Left cardiac atrium (tissue), 4 donors: ENCODE measurements at regions not wholly inside any gene's neighbourhood (a gene's known extent, or its start where the extent isn't known, plus 50 kb on each side); places are given as distances from the start of the nearest gene placed in this dataset.

Experiments used
- ATAC-seq, 2 donors: fragments of 200-7000 bp; cut with Tn5 transposase; one replicate each; pipeline ENCODE4 v1.9.1; 2020; ENCODE audit warnings: mild to moderate bottlenecking in 2 of 2, moderate library complexity in 2 of 2
- DNase-seq: peaks from one replicate; pipeline ENCODE4 v3.0.0-alpha.2; 2020
- intact Hi-C, 2 donors: fragments of 100-400 bp; cut with DNase I; formaldehyde crosslinking; loops; one replicate each; pipeline versions ENCODE4 v1.14.1 to v1.15.1; 2022 to 2023
- donor health status: DM: no; HTN: yes; CAD: no.
- donor health status: DM: no; HTN: yes; CAD: no; lungs with severe emphysema.
- donor health status: DM: yes; HTN: yes; CAD: no.
- donor health status: Dilated cardiomyopathy.

- ATAC-seq (no peak), DNase-seq (no peak)
- intact Hi-C loops = no loop called here
Observed at GRCh38 chr2:200725596-200725995, 86.1 kb upstream of the BZW1 start.

GRCh38 chr2:200728630-200729029, 83.1 kb upstream of the BZW1 start:
- DNase-seq (no peak), ATAC-seq (peak; percentile 82 to 91)
- intact Hi-C loops = no loop called here

- intact Hi-C loops = no loop called here
- no peak for DNase-seq
- no peak for ATAC-seq
Observed at GRCh38 chr2:200730302-200730701, 81.4 kb upstream of the BZW1 start.

GRCh38 chr2:200730960-200731359, 80.8 kb upstream of the BZW1 start:
- intact Hi-C loops = no loop called here
- ATAC-seq = no peak
- DNase-seq = no peak

GRCh38 chr2:200732866-200733265, 78.8 kb upstream of the BZW1 start:
- no peak for DNase-seq
- no peak for ATAC-seq
- intact Hi-C loops = no loop called here

- ATAC-seq = no peak
- intact Hi-C loops = no loop called here
- no peak for DNase-seq
Observed at GRCh38 chr2:200733713-200734198, 78.0 kb upstream of the BZW1 start.

- DNase-seq = no peak
- ATAC-seq = no peak
- intact Hi-C loops = no loop called here
Observed at GRCh38 chr2:200735061-200735460, 76.6 kb upstream of the BZW1 start.

- intact Hi-C loops = no loop called here
- DNase-seq (no peak), ATAC-seq (peak in 1 of 2 donors; percentile 68)
Observed at GRCh38 chr2:200736646-200737274, 75.0 kb upstream of the BZW1 start.

GRCh38 chr2:200737585-200737984, 74.1 kb upstream of the BZW1 start:
- ATAC-seq (no peak), DNase-seq (no peak)
- intact Hi-C loops = no loop called here

GRCh38 chr2:200738590-200738989, 73.1 kb upstream of the BZW1 start:
- intact Hi-C loops = no loop called here
- DNase-seq = no peak
- no peak for ATAC-seq

- DNase-seq = no peak
- ATAC-seq = no peak
- intact Hi-C loops = no loop called here
Observed at GRCh38 chr2:200740907-200741306, 70.8 kb upstream of the BZW1 start.

- intact Hi-C loops = no loop called here
- ATAC-seq = peak in 1 of 2 donors; percentile 42
- peak; percentile 33 for DNase-seq
Observed at GRCh38 chr2:200741468-200742202, 70.1 kb upstream of the BZW1 start.

GRCh38 chr2:200742426-200742825, 69.3 kb upstream of the BZW1 start:
- DNase-seq = peak; percentile 82
- intact Hi-C loops = no loop called here
- ATAC-seq = peak; percentile 87 to 94

- ATAC-seq = no peak
- no peak for DNase-seq
- intact Hi-C loops = no loop called here
Observed at GRCh38 chr2:200743042-200743676, 68.6 kb upstream of the BZW1 start.

GRCh38 chr2:200744201-200744602, 67.5 kb upstream of the BZW1 start:
- intact Hi-C loops = no loop called here
- no peak for ATAC-seq
- DNase-seq = no peak

- ATAC-seq (no peak), DNase-seq (no peak)
- intact Hi-C loops = no loop called here
Observed at GRCh38 chr2:200746301-200746700, 65.4 kb upstream of the BZW1 start.

- DNase-seq (no peak), ATAC-seq (peak in 1 of 2 donors; percentile 53)
- intact Hi-C loops = no loop called here
Observed at GRCh38 chr2:200747668-200748618, 63.8 kb upstream of the BZW1 start.

- DNase-seq (no peak), ATAC-seq (no peak)
- intact Hi-C loops = no loop called here
Observed at GRCh38 chr2:200748779-200749178, 62.9 kb upstream of the BZW1 start.

- DNase-seq (no peak), ATAC-seq (no peak)
- intact Hi-C loops = no loop called here
Observed at GRCh38 chr2:200749631-200750322, 61.9 kb upstream of the BZW1 start.
